ENCODE measurements at regions not wholly inside any gene's neighbourhood (a gene's known extent, or its start where the extent isn't known, plus 50 kb on each side); places are given as distances from the start of the nearest gene placed in this dataset.

DNA sequence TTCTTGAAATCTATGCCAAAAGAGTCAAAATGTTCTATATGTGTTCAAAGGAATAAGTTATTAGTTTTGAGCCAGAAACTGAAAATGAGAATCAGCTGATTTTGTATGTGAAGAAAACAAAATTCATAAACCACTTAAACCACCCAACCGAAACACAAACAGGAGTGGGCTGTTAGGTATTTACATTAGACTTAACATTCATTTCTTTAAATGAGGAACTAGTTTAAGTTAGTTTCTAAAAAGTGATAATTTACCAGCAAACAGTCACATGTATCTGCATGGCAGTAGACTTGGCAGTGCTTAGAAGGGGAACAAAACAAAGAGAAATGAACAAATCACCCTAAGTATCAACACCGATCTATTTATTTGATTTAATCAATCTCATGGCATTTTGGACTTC is 128.0 kb downstream of the GMNC start:
- TF ChIP-seq ETV6 (CRISPR knock-in tag; IDR thresholded peaks at IDR 0.05), result no peak
- TF ChIP-seq, protein P1, sequence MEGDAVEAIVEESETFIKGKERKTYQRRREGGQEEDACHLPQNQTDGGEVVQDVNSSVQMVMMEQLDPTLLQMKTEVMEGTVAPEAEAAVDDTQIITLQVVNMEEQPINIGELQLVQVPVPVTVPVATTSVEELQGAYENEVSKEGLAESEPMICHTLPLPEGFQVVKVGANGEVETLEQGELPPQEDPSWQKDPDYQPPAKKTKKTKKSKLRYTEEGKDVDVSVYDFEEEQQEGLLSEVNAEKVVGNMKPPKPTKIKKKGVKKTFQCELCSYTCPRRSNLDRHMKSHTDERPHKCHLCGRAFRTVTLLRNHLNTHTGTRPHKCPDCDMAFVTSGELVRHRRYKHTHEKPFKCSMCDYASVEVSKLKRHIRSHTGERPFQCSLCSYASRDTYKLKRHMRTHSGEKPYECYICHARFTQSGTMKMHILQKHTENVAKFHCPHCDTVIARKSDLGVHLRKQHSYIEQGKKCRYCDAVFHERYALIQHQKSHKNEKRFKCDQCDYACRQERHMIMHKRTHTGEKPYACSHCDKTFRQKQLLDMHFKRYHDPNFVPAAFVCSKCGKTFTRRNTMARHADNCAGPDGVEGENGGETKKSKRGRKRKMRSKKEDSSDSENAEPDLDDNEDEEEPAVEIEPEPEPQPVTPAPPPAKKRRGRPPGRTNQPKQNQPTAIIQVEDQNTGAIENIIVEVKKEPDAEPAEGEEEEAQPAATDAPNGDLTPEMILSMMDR (IDR thresholded peaks at IDR 0.05), result no peak
- no peak for TF ChIP-seq MYBL2 (CRISPR knock-in tag; IDR thresholded peaks at IDR 0.05)

Data from WTC11 (cell line).